Spleen (tissue), 11 donors: ENCODE measurements at regions not wholly inside any gene's neighbourhood (a gene's known extent, or its start where the extent isn't known, plus 50 kb on each side); places are given as distances from the start of the nearest gene placed in this dataset.

ENCODE experiments used
- DNase-seq: peaks from one replicate; pipeline ENCODE4 v3.0.0-alpha.2; 2020
- H3K27ac ChIP-seq, 8 donors: fragments of 200-600 bp; sonication (generic) in 7 of 8; 1 replicate in 4 of 8; 2 replicates in 4 of 8; pipeline versions ENCODE4 v1.5.0 to v1.8.0; 2016 to 2021; ENCODE audit warnings: inconsistent platforms in 4 of 8, mild to moderate bottlenecking in 4 of 8, moderate library complexity in 1 of 8
- H3K27me3 ChIP-seq, 7 donors: fragments of 200-600 bp; sonication (generic) in 6 of 7; replicated peaks in 1 of 7; 1 replicate in 4 of 7; 2 replicates in 3 of 7; pipeline versions ENCODE4 v1.5.0 to v1.8.0; 2016 to 2021; ENCODE audit warnings: inconsistent platforms in 3 of 7, mild to moderate bottlenecking in 1 of 7
- H3K36me3 ChIP-seq, 6 donors: fragments of 200-600 bp; sonication (generic) in 5 of 6; 1 replicate in 4 of 6; 2 replicates in 2 of 6; pipeline versions ENCODE4 v1.5.0 to v1.8.0; 2016 to 2021; ENCODE audit warnings: inconsistent platforms in 2 of 6
- H3K4me1 ChIP-seq, 6 donors: fragments of 200-600 bp; sonication (generic) in 5 of 6; 1 replicate in 3 of 6; 2 replicates in 3 of 6; pipeline versions ENCODE4 v1.5.0 to v1.8.0; 2016 to 2021; ENCODE audit warnings: inconsistent platforms in 3 of 6
- H3K4me3 ChIP-seq, 8 donors: fragments of 200-600 bp; sonication (generic) in 7 of 8; 1 replicate in 4 of 8; 2 replicates in 4 of 8; pipeline versions ENCODE4 v1.5.0 to v1.8.0; 2016 to 2021; ENCODE audit warnings: inconsistent platforms in 4 of 8, mild to moderate bottlenecking in 4 of 8, moderate library complexity in 2 of 8
- H3K9me3 ChIP-seq, 8 donors: fragments of 200-600 bp; sonication (generic) in 7 of 8; 1 replicate in 4 of 8; 2 replicates in 4 of 8; pipeline versions ENCODE4 v1.5.0 to v1.8.0; 2016 to 2021; ENCODE audit warnings: inconsistent platforms in 4 of 8
- CTCF ChIP-seq, 11 experiments: fragments of 200-600 bp in 7 of 11; fragments of 450-650 bp in 4 of 11; sonication (generic) in 4 of 11; IDR thresholded peaks in 8 of 11; conservative IDR thresholded peaks in 3 of 11; 1 replicate in 7 of 11; 2 replicates in 4 of 11; pipeline versions ENCODE4 v1.4.0 to v1.8.0; 2016 to 2021; ENCODE audit warnings: antibody characterized with exemption in 11 of 11, inconsistent platforms in 4 of 11, mild to moderate bottlenecking in 1 of 11
- POLR2A ChIP-seq, 3 donors: fragments of 450-650 bp; IDR thresholded peaks; one replicate each; pipeline ENCODE4 v1.5.1; 2017; ENCODE audit warnings: antibody characterized with exemption in 3 of 3, mild to moderate bottlenecking in 1 of 3
- POLR2AphosphoS5 ChIP-seq, 3 donors: sonication (generic); formaldehyde crosslinking; IDR thresholded peaks; one replicate each; pipeline ENCODE4 v1.5.1; 2017; ENCODE audit warnings: antibody characterized with exemption in 3 of 3
- WGBS, 5 donors: extraction: QIAGEN DNeasy Blood & Tissue Kit in 3 of 5; methylation state at CpG; one replicate each; pipeline versions ENCODE4 v1.1.5 to v1.1.7; 2013 to 2018; 5-methylcytosine and 5-hydroxymethylcytosine counted together
- intact Hi-C: fragments of 100-400 bp; cut with DNase I; formaldehyde crosslinking; loops from one replicate; pipeline ENCODE4 v1.15.0; 2023; ENCODE audit warnings: low total_unique reads
- donor health status: healthy with polysubstance abuse.
- donor health status: DM: no; HTN: no; CAD: no; lungs with moderate emphysema.
- donor health status: DM: no; HTN: no; CAD: no.
- donor health status: Bipolar disorder and iron deficiency.
- donor health status: healthy.
- donor health status: DM: no; HTN: no; CAD: no.
- donor health status: DM: yes; HTN: yes; CAD: no.

- intact Hi-C loops = no loop called here
- no peak overlapping the region for H3K27ac ChIP-seq
- 79 to 89% (median 80%) methylated on average over 1 of the region's 1 CpG for WGBS, 5 donors
- H3K27me3 ChIP-seq = no peaks in the 10 kb centered on the region
- peaks cover 0 to 20% (median 13%) of the 10 kb centered on the region in 8 donors for H3K9me3 ChIP-seq
- H3K36me3 ChIP-seq = no peaks in the 10 kb centered on the region
- DNase-seq = no peak
- no peak overlapping the region for H3K4me3 ChIP-seq
- TF ChIP-seq POLR2A (IDR thresholded peaks at IDR 0.05) (no peak), POLR2AphosphoS5 (IDR thresholded peaks at IDR 0.05) (no peak), CTCF (IDR thresholded peaks at IDR 0.05 in 8 of 11, conservative IDR thresholded peaks at IDR 0.05 in 3 of 11) (no peak)
- H3K4me1 ChIP-seq = no peaks in the 10 kb centered on the region
Measured at GRCh38 chr5:145218982-145219381, 616.2 kb downstream of the PRELID2 start.

- no peaks in the 10 kb centered on the region for H3K27me3 ChIP-seq
- WGBS, 5 donors = 66 to 74% (median 67%) methylated on average over 3 of the region's 3 CpGs
- no peak overlapping the region for H3K27ac ChIP-seq
- H3K36me3 ChIP-seq = no peaks in the 10 kb centered on the region
- intact Hi-C loops = no loop called here
- peaks cover 0 to 25% (median 15%) of the 10 kb centered on the region in 8 donors for H3K9me3 ChIP-seq
- TF ChIP-seq POLR2AphosphoS5 (IDR thresholded peaks at IDR 0.05) (no peak), POLR2A (IDR thresholded peaks at IDR 0.05) (no peak), CTCF (IDR thresholded peaks at IDR 0.05 in 8 of 11, conservative IDR thresholded peaks at IDR 0.05 in 3 of 11) (no peak)
- H3K4me1 ChIP-seq = no peaks in the 10 kb centered on the region
- DNase-seq = no peak
- H3K4me3 ChIP-seq = no peak overlapping the region
Measured at GRCh38 chr5:145218019-145218418, 617.1 kb downstream of the PRELID2 start.

- no peaks in the 10 kb centered on the region for H3K4me1 ChIP-seq
- intact Hi-C loops = no loop called here
- 85 to 91% (median 86%) methylated on average over 3 of the region's 3 CpGs for WGBS, 5 donors
Measured at GRCh38 chr5:145210020-145210419, 625.1 kb downstream of the PRELID2 start.

GRCh38 chr5:145205546-145205945 lies 629.6 kb downstream of the PRELID2 start:
- TF ChIP-seq CTCF (IDR thresholded peaks at IDR 0.05 in 8 of 11, conservative IDR thresholded peaks at IDR 0.05 in 3 of 11) = no peak
- no peak for TF ChIP-seq POLR2A (IDR thresholded peaks at IDR 0.05)
- Histone ChIP-seq H3K4me1 (no peaks in the 10 kb centered on the region), H3K27ac (no peak overlapping the region), H3K4me3 (no peak overlapping the region), H3K9me3 (peaks cover 0 to 9% (median 3%) of the 10 kb centered on the region in 8 donors), H3K36me3 (no peaks in the 10 kb centered on the region), H3K27me3 (no peaks in the 10 kb centered on the region)
- intact Hi-C loops = no loop called here
- 62 to 80% (median 76%) methylated on average over 4 of the region's 4 CpGs for WGBS, 5 donors
- no peak for DNase-seq

More at GRCh38 chr5:145210020-145210419, 625.1 kb downstream of the PRELID2 start:
- TF ChIP-seq POLR2A (IDR thresholded peaks at IDR 0.05) (no peak), CTCF (IDR thresholded peaks at IDR 0.05 in 8 of 11, conservative IDR thresholded peaks at IDR 0.05 in 3 of 11) (no peak), POLR2AphosphoS5 (IDR thresholded peaks at IDR 0.05) (no peak)
- H3K9me3 ChIP-seq = peaks cover 0 to 37% (median 26%) of the 10 kb centered on the region in 8 donors
- no peak overlapping the region for H3K27ac ChIP-seq
- H3K4me3 ChIP-seq = no peak overlapping the region
- DNase-seq = no peak
- no peaks in the 10 kb centered on the region for H3K36me3 ChIP-seq
- no peaks in the 10 kb centered on the region for H3K27me3 ChIP-seq
